PFSK-1 (cell line): ENCODE measurements at regions not wholly inside any gene's neighbourhood (a gene's known extent, or its start where the extent isn't known, plus 50 kb on each side); places are given as distances from the start of the nearest gene placed in this dataset.

Source experiments
- FOXP2 ChIP-seq: optimal IDR thresholded peaks from 2 replicates; pipeline ENCODE3; 2011; ENCODE audit warnings: borderline replicate concordance, control low read depth, inconsistent platforms; ENCODE audit not compliant: insufficient read depth; ENCODE audit errors: extremely low read length, extremely low read depth
- POLR2AphosphoS5 ChIP-seq: IDR thresholded peaks from 2 replicates; pipeline ENCODE4 v1.6.1; 2012; ENCODE audit warnings: low read depth, mild to moderate bottlenecking, control low read depth, low read length, moderate library complexity
- REST ChIP-seq, 2 experiments: IDR thresholded peaks; 2 replicates each; pipeline versions ENCODE4 v1.6.1 to v1.8.0; 2011 to 2012; ENCODE audit warnings: low read depth in 2 of 2, low read length in 2 of 2, control low read depth in 1 of 2, inconsistent platforms in 1 of 2, mild to moderate bottlenecking in 1 of 2, moderate library complexity in 1 of 2; ENCODE audit not compliant: insufficient read depth in 1 of 2
- SIN3A ChIP-seq: IDR thresholded peaks from 2 replicates; pipeline ENCODE4 v1.6.1; 2012; ENCODE audit warnings: mild to moderate bottlenecking, low read length, moderate library complexity, borderline replicate concordance; ENCODE audit not compliant: insufficient read depth
- TAF1 ChIP-seq: IDR thresholded peaks from 2 replicates; pipeline ENCODE4 v1.6.1; 2012; ENCODE audit warnings: low read length, control low read depth, borderline replicate concordance; ENCODE audit not compliant: insufficient read depth

GRCh38 chr4:103802766-103803165 lies 83.0 kb upstream of the TACR3 start:
- TF ChIP-seq POLR2AphosphoS5, result no peak
- no peak for TF ChIP-seq REST (IDR thresholded peaks at IDR 0.05; ENCODE audit: insufficient read depth in 1 of 2, low read depth in 2 of 2, low read length in 2 of 2)
- no peak for TF ChIP-seq FOXP2
- TF ChIP-seq TAF1, result no peak
- no peak for TF ChIP-seq SIN3A

- TF ChIP-seq POLR2AphosphoS5 (no peak), REST (IDR thresholded peaks at IDR 0.05; ENCODE audit: insufficient read depth in 1 of 2, low read depth in 2 of 2, low read length in 2 of 2) (no peak), FOXP2 (no peak), SIN3A (no peak), TAF1 (no peak)
Observed at GRCh38 chr4:103787057-103787456, 67.3 kb upstream of the TACR3 start.

- TF ChIP-seq TAF1, result no peak
- TF ChIP-seq FOXP2, result no peak
- no peak for TF ChIP-seq SIN3A
- TF ChIP-seq POLR2AphosphoS5, result no peak
- no peak for TF ChIP-seq REST (IDR thresholded peaks at IDR 0.05; ENCODE audit: insufficient read depth in 1 of 2, low read depth in 2 of 2, low read length in 2 of 2)
Observed at GRCh38 chr4:103786593-103786992, 66.8 kb upstream of the TACR3 start.

- TF ChIP-seq POLR2AphosphoS5 (no peak), SIN3A (no peak), FOXP2 (no peak), REST (IDR thresholded peaks at IDR 0.05; ENCODE audit: insufficient read depth in 1 of 2, low read depth in 2 of 2, low read length in 2 of 2) (no peak), TAF1 (no peak)
Observed at GRCh38 chr4:103786014-103786413, 66.2 kb upstream of the TACR3 start.

- TF ChIP-seq TAF1, result no peak
Observed at GRCh38 chr4:103778221-103778620, 58.4 kb upstream of the TACR3 start.

GRCh38 chr4:103774326-103774825 lies 54.6 kb upstream of the TACR3 start:
- TF ChIP-seq POLR2AphosphoS5, result no peak
- peak in 1 of 2 experiments; percentile 61; a peak in 1 of 4 replicates for TF ChIP-seq REST (IDR thresholded peaks at IDR 0.05; ENCODE audit: insufficient read depth in 1 of 2, low read depth in 2 of 2, low read length in 2 of 2)
- no peak for TF ChIP-seq SIN3A
